ENCODE measurements at regions not wholly inside any gene's neighbourhood (a gene's known extent, or its start where the extent isn't known, plus 50 kb on each side); places are given as distances from the start of the nearest gene placed in this dataset.

- TF ChIP-seq CTCF (IDR thresholded peaks at IDR 0.05), result no peak
- TF ChIP-seq POLR2A (IDR thresholded peaks at IDR 0.05), result no peak
- TF ChIP-seq POLR2AphosphoS5 (IDR thresholded peaks at IDR 0.05; ENCODE audit: insufficient read depth in 1 of 2, low read depth in 1 of 2), result no peak
Measured at GRCh38 chr5:8050616-8051175, 181.7 kb downstream of the MTRR start.
